IMR-90 (cell line): ENCODE measurements at regions not wholly inside any gene's neighbourhood (a gene's known extent, or its start where the extent isn't known, plus 50 kb on each side); places are given as distances from the start of the nearest gene placed in this dataset.

ENCODE experiments used
- ATAC-seq: fragments of 200-7000 bp; cut with Tn5 transposase; 2 replicates; pipeline ENCODE4 v1.9.1; 2020; ENCODE audit warnings: low read depth, mild to moderate bottlenecking, moderate library complexity
- BruUV-seq: library from RNA; stranded (reverse); fragments of 400-500 nt; replicated peaks from 2 replicates; lab custom pipeline; 2021; lab: Mats Ljungman, UMichigan
- CTCF ChIA-PET: fragments of 300-600 bp; formaldehyde crosslinking; extraction: SDS; loops from one replicate; lab custom pipeline; 2021; ENCODE audit warnings: antibody characterized with exemption; lab: Yijun Ruan, JAX
- POLR2A ChIA-PET: fragments of 300-600 bp; sonication (Branson Sonifier 250); formaldehyde crosslinking; loops from one replicate; lab custom pipeline; 2022; ENCODE audit warnings: antibody characterized with exemption; ENCODE audit not compliant: unreplicated experiment; lab: Charles Lee
- DNase-seq: peaks from one replicate; pipeline ENCODE4 v3.0.0; 2013
- H2AFZ ChIP-seq: replicated peaks from 2 replicates; pipeline ENCODE3; 2013; ENCODE audit warnings: low read length, mild to moderate bottlenecking; ENCODE audit not compliant: poor library complexity
- H2AK5ac ChIP-seq: 2 replicates; pipeline ENCODE4 v1.6.1; 2013; ENCODE audit warnings: low read depth, low read length, inconsistent platforms
- H2AK9ac ChIP-seq: replicated peaks from 2 replicates; pipeline ENCODE3; 2013; ENCODE audit warnings: mild to moderate bottlenecking, low read depth, low read length, moderate library complexity; ENCODE audit not compliant: poor library complexity
- H2BK120ac ChIP-seq: 2 replicates; pipeline ENCODE4 v1.6.1; 2013; ENCODE audit warnings: low read depth, low read length, inconsistent platforms
- H2BK15ac ChIP-seq: 3 replicates; pipeline ENCODE4 v1.6.1; 2013; ENCODE audit warnings: low read depth, low read length, inconsistent platforms
- H2BK20ac ChIP-seq: 2 replicates; pipeline ENCODE4 v1.6.1; 2013; ENCODE audit warnings: low read depth, mild to moderate bottlenecking, inconsistent platforms, low read length, moderate library complexity
- H2BK5ac ChIP-seq: 2 replicates; pipeline ENCODE4 v1.6.1; 2013; ENCODE audit warnings: mild to moderate bottlenecking, low read depth, low read length, inconsistent platforms; ENCODE audit not compliant: poor library complexity, severe bottlenecking
- H3K14ac ChIP-seq: replicated peaks from 2 replicates; pipeline ENCODE4 v1.6.1; 2013; ENCODE audit warnings: low read depth, low read length, inconsistent platforms
- H3K18ac ChIP-seq: 2 replicates; pipeline ENCODE4 v1.6.1; 2013; ENCODE audit warnings: low read depth, low read length, control low read depth
- H3K23ac ChIP-seq: 2 replicates; pipeline ENCODE4 v1.6.1; 2013; ENCODE audit warnings: low read depth, low read length, inconsistent platforms
- H3K27ac ChIP-seq: 2 replicates; pipeline ENCODE4 v1.5.1; 2013; ENCODE audit warnings: mild to moderate bottlenecking, control low read depth, low read length; ENCODE audit not compliant: insufficient read depth
- H3K27me3 ChIP-seq: 2 replicates; pipeline ENCODE4 v1.6.1; 2013; ENCODE audit warnings: low read length; ENCODE audit not compliant: control insufficient read depth, insufficient read depth
- H3K36me3 ChIP-seq: 2 replicates; pipeline ENCODE4 v1.6.1; 2013; ENCODE audit warnings: low read length, mixed read lengths; ENCODE audit not compliant: control insufficient read depth, insufficient read depth
- H3K4ac ChIP-seq: 2 replicates; pipeline ENCODE4 v1.6.1; 2013; ENCODE audit warnings: low read depth, low read length, inconsistent platforms
- H3K4me1 ChIP-seq: 2 replicates; pipeline ENCODE4 v1.6.1; 2013; ENCODE audit warnings: low read length, mixed read lengths; ENCODE audit not compliant: control insufficient read depth, insufficient read depth
- H3K4me2 ChIP-seq: 2 replicates; pipeline ENCODE4 v1.6.1; 2013; ENCODE audit warnings: low read depth, mild to moderate bottlenecking, control low read depth, low read length, moderate library complexity
- H3K4me3 ChIP-seq: 2 replicates; pipeline ENCODE4 v1.5.1; 2013; ENCODE audit warnings: low read depth, mild to moderate bottlenecking, control low read depth, low read length, moderate library complexity; ENCODE audit not compliant: insufficient read depth
- H3K56ac ChIP-seq: 2 replicates; pipeline ENCODE4 v1.6.1; 2013; ENCODE audit warnings: low read length, inconsistent platforms; ENCODE audit not compliant: insufficient read depth; ENCODE audit errors: extremely low read depth
- H3K79me1 ChIP-seq, 2 experiments: 2 replicates each; pipeline ENCODE4 v1.6.1; 2013; ENCODE audit warnings: low read length in 2 of 2, inconsistent platforms in 1 of 2, low read depth in 1 of 2
- H3K9ac ChIP-seq: 2 replicates; pipeline ENCODE4 v1.6.1; 2013; ENCODE audit warnings: low read depth, low read length, control low read depth
- H3K9me1 ChIP-seq: 2 replicates; pipeline ENCODE4 v1.6.1; 2013; ENCODE audit warnings: low read length, inconsistent platforms; ENCODE audit not compliant: insufficient read depth
- H3K9me3 ChIP-seq: 2 replicates; pipeline ENCODE4 v1.6.1; 2013; ENCODE audit warnings: low read length; ENCODE audit not compliant: control insufficient read depth, insufficient read depth
- H4K20me1 ChIP-seq: 2 replicates; pipeline ENCODE4 v1.6.1; 2013; ENCODE audit warnings: low read length, inconsistent platforms; ENCODE audit not compliant: insufficient read depth
- H4K5ac ChIP-seq: 2 replicates; pipeline ENCODE4 v1.6.1; 2013; ENCODE audit warnings: mild to moderate bottlenecking, low read depth, low read length, control low read depth
- H4K8ac ChIP-seq, 2 experiments: 2 replicates each; pipeline ENCODE4 v1.6.1; 2013; ENCODE audit warnings: low read depth in 2 of 2, low read length in 2 of 2, control low read depth in 1 of 2, inconsistent platforms in 1 of 2
- H4K91ac ChIP-seq: 2 replicates; pipeline ENCODE4 v1.6.1; 2013; ENCODE audit warnings: low read depth, low read length, inconsistent platforms; ENCODE audit not compliant: insufficient read depth
- BHLHE40 ChIP-seq: fragments of 150-350 bp; IDR thresholded peaks from 2 replicates; pipeline ENCODE4 v1.6.1; 2016; ENCODE audit warnings: mild to moderate bottlenecking, low read depth, low read length
- CEBPB ChIP-seq: IDR thresholded peaks from 2 replicates; pipeline ENCODE4 v1.6.1; 2012; ENCODE audit warnings: low read depth, low read length, improper control_type of control experiment
- CHD1 ChIP-seq: IDR thresholded peaks from 2 replicates; pipeline ENCODE4 v1.6.1; 2012; ENCODE audit warnings: low read depth, low read length, improper control_type of control experiment
- CTCF ChIP-seq: conservative IDR thresholded peaks from 2 replicates; pipeline ENCODE4 v1.5.1; 2012; ENCODE audit warnings: mild to moderate bottlenecking, low read depth, low read length, improper control_type of control experiment
- ELK1 ChIP-seq: fragments of 150-350 bp; IDR thresholded peaks from 2 replicates; pipeline ENCODE4 v1.6.1; 2016; ENCODE audit warnings: low read depth, mild to moderate bottlenecking, low read length, moderate library complexity, borderline replicate concordance
- FOS ChIP-seq: fragments of 150-350 bp; IDR thresholded peaks from 2 replicates; pipeline ENCODE4 v1.6.1; 2016; ENCODE audit warnings: low read depth, low read length
- MAFK ChIP-seq: IDR thresholded peaks from 2 replicates; pipeline ENCODE4 v1.6.1; 2012; ENCODE audit warnings: low read depth, low read length, improper control_type of control experiment
- MAZ ChIP-seq: IDR thresholded peaks from 2 replicates; pipeline ENCODE4 v1.6.1; 2012; ENCODE audit warnings: low read depth, mild to moderate bottlenecking, low read length, improper control_type of control experiment, moderate library complexity, borderline replicate concordance
- MXI1 ChIP-seq: IDR thresholded peaks from 2 replicates; pipeline ENCODE4 v1.6.1; 2012; ENCODE audit warnings: low read depth, mild to moderate bottlenecking, low read length, moderate library complexity, borderline replicate concordance
- NFE2L2 ChIP-seq: fragments of 150-350 bp; IDR thresholded peaks from 2 replicates; pipeline ENCODE4 v1.6.1; 2016; ENCODE audit warnings: low read depth, mild to moderate bottlenecking, low read length
- POLR2A ChIP-seq: IDR thresholded peaks from 2 replicates; pipeline ENCODE4 v1.6.1; 2012; ENCODE audit warnings: mild to moderate bottlenecking, low read depth, low read length
- RAD21 ChIP-seq: IDR thresholded peaks from 2 replicates; pipeline ENCODE4 v1.6.1; 2012; ENCODE audit warnings: low read length, improper control_type of control experiment
- RCOR1 ChIP-seq: IDR thresholded peaks from 2 replicates; pipeline ENCODE4 v1.6.1; 2012; ENCODE audit warnings: mild to moderate bottlenecking, low read length, improper control_type of control experiment; ENCODE audit not compliant: insufficient replicate concordance
- RFX5 ChIP-seq: IDR thresholded peaks from 2 replicates; pipeline ENCODE4 v1.8.0; 2012; ENCODE audit warnings: low read depth, mild to moderate bottlenecking, low read length, moderate library complexity
- SMC3 ChIP-seq: fragments of 150-350 bp; IDR thresholded peaks from 2 replicates; pipeline ENCODE4 v1.6.1; 2016; ENCODE audit warnings: low read depth, mild to moderate bottlenecking, antibody characterized with exemption, low read length, moderate library complexity
- USF2 ChIP-seq: fragments of 150-350 bp; IDR thresholded peaks from 2 replicates; pipeline ENCODE4 v1.6.1; 2017; ENCODE audit warnings: mild to moderate bottlenecking, antibody characterized with exemption, low read length, low read depth
- WGBS, 2 experiments: methylation state at CpG; one replicate each; pipeline versions ENCODE4 v1.1.5 to v1.1.7; 2013; ENCODE audit warnings: missing lambda C conversion rate in 2 of 2; ENCODE audit not compliant: insufficient read length in 1 of 2; ENCODE audit errors: extremely low coverage in 2 of 2; 5-methylcytosine and 5-hydroxymethylcytosine counted together
- dilution Hi-C: fragments of 300-500 bp; cut with HindIII; formaldehyde crosslinking; loops from one replicate; pipeline ENCODE4 v1.14.3; 2018; ENCODE audit warnings: low sequenced_read_pairs; ENCODE audit not compliant: unreplicated experiment
- in situ Hi-C: fragments of 300-500 bp; cut with MboI; formaldehyde crosslinking; loops from 3 replicates; pipeline ENCODE4 v1.14.3; 2019; ENCODE audit warnings: low sequenced_read_pairs, inconsistent platforms, mixed read lengths
- intact Hi-C: fragments of 100-400 bp; cut with micrococcal nuclease; formaldehyde crosslinking; loops from 2 replicates; pipeline ENCODE4 v1.10.0; 2022

- intact Hi-C loops: no loop called here
- Histone ChIP-seq H4K20me1 (no peaks in the 10 kb centered on the region), H3K9me1 (no peaks in the 10 kb centered on the region), H3K4me2 (no peak overlapping the region), H4K5ac (no peak overlapping the region), H3K36me3 (no peaks in the 10 kb centered on the region), H2AFZ (peak overlapping the region; percentile 5), H2BK20ac (no peak overlapping the region), H3K23ac (no peak overlapping the region), H2BK15ac (no peak overlapping the region), H2BK120ac (no peak overlapping the region), H2AK5ac (peak overlapping the region; percentile 35; the same call in 1 of the 2 replicates), H3K9ac (no peak overlapping the region), H3K14ac (no peak overlapping the region), H3K79me1 (no peaks in the 10 kb centered on the region), H3K18ac (no peak overlapping the region), H3K56ac (no peak overlapping the region), H3K4me1 (no peaks in the 10 kb centered on the region; the same call in 1 of the 2 replicates), H3K27me3 (peaks cover 12% of the 10 kb centered on the region), H3K9me3 (peaks cover 4% of the 10 kb centered on the region), H3K27ac (no peak overlapping the region), H4K8ac (no peak overlapping the region), H2AK9ac (no peak overlapping the region), H4K91ac (no peak overlapping the region; the same call in 1 of the 2 replicates), H2BK5ac (no peak overlapping the region), H3K4me3 (no peak overlapping the region), H3K4ac (peak overlapping the region; percentile 16; the same call in 1 of the 2 replicates)
- in situ Hi-C loops: no loop called here
- DNase-seq: no peak
- WGBS, 2 experiments: no CpG with 5 or more reads among the region's 10 CpGs
- no peak for TF ChIP-seq RCOR1
- TF ChIP-seq POLR2A: no peak
- TF ChIP-seq USF2: no peak
- TF ChIP-seq CEBPB: no peak
- no peak for TF ChIP-seq MAZ
- TF ChIP-seq NFE2L2: no peak
- TF ChIP-seq FOS: no peak
- TF ChIP-seq RFX5: no peak
- no peak for TF ChIP-seq SMC3
- TF ChIP-seq BHLHE40: no peak
- TF ChIP-seq MAFK: no peak
- no peak for TF ChIP-seq MXI1
- no peak for TF ChIP-seq CHD1
- TF ChIP-seq ELK1: no peak
- TF ChIP-seq CTCF: no peak
- no peak for TF ChIP-seq RAD21
- CTCF ChIA-PET: interaction anchor here (0.6 kb wide), 1 partner anchor 273 kb away, joined by 3 read pairs; no protein-coding TSS in a partner anchor
- BruUV-seq: no TSS peak
- dilution Hi-C loops: no loop called here
- no peak for ATAC-seq
- POLR2A ChIA-PET: no interaction called here
Observed at GRCh38 chr6:43940393-43941087, 170.5 kb downstream of the VEGFA start.
